GM19452 (cell line): ENCODE measurements at regions not wholly inside any gene's neighbourhood (a gene's known extent, or its start where the extent isn't known, plus 50 kb on each side); places are given as distances from the start of the nearest gene placed in this dataset.

Source experiments
- ATAC-seq: cut with Tn5 transposase; IDR thresholded peaks from one replicate; pipeline ENCODE4 v1.9.1; 2021; ENCODE audit not compliant: unreplicated experiment

DNA sequence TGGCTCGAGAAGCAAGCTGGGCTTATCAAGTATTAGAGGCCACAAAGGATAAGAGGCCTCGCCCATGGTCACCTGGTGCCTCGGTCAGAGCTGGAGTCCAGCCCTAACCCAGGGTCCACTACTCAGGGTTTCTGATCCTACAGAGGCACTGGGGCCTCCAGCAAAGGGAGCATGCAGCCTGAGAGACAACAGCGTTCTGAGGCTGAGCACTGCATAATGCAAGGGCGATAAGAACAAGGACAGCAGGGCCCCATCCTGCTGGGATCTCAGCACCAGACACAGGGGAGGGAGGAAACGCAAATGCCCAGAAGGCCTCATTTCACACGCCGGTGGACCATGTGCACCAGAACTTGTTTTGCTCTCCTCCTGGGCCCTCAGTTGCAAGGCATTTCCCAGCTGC is 63.0 kb downstream of the C5orf15 start:
- no peak for ATAC-seq

DNA sequence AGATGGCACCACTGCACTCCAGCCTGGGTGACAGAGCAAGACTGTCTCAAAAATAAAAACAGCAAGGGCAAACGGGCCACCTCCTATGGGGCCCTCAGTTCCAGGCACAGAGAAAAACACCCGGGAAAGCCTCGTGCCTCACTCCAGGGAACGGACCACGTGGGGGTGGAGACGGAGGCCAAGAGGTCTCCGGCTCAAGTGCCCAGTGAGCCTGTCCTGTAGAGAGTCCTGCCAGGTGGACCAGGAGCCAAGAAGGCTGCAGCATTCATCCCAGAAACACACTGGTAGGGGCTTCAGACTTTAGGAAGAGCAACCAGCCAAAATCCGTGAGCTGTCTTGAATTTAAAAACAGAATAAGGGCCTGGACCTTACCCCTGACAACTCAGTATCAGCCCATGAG is 63.8 kb downstream of the C5orf15 start:
- ATAC-seq: no peak

DNA sequence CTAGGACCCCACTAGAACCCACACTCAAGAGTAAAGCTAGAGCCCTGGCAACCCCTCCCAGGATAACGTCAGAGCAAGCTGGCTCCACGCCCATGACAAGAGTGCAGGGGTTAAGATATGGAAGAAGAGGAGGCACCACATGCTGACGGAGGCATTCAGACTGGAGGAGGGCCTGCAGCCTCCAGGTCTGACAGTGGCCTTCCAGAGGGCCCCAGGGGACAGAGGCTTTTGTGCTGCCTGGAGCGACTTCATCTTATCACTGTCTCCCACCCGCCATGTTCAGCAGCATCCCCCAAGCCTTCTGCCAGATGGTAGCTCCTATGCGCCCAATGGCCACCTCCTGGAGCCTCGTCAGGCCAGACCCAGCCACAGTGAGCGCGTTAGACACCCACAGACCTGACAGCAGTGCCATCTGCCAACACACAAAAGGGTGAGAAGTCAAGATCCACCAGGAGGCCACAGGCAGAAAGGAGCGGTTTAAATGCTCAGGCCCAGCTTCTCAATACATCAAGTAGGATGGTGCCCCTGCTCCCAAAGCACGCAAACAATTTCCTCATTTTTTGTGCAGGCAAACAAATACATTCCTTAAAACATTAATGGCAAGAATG is 65.8 kb downstream of the C5orf15 start:
- ATAC-seq: no peak

- no peak for ATAC-seq
Observed at GRCh38 chr5:133900534-133901270, 67.7 kb downstream of the C5orf15 start.

- ATAC-seq: no peak
Observed at GRCh38 chr5:133899506-133899905, 68.9 kb downstream of the C5orf15 start.

DNA sequence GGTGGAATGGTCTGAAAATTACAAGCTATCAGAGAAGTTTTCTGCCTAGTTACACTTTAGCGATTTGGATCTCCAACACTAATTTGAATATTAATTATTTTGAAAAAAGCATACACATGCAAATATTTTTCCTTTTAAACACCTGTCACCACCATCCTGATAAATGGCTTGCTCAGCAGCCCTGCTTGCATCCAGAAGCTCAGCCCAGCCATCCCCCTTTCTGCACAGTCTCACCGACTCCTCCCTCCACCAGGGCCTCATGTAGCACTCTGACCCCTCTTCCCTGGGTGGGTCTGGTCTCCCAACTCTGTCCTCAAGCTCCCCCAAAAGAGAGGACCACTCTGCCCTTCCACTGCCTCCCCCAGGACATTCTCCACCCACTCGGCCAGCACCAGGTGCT is 70.0 kb downstream of the C5orf15 start:
- ATAC-seq: no peak

- no peak for ATAC-seq
Observed at GRCh38 chr5:133897431-133897830, 71.0 kb downstream of the C5orf15 start.

- no peak for ATAC-seq
Observed at GRCh38 chr5:133896873-133897272, 71.6 kb downstream of the C5orf15 start.

- ATAC-seq: no peak
Observed at GRCh38 chr5:133895979-133896845, 72.2 kb downstream of the C5orf15 start.

GRCh38 chr5:133894143-133894542 is 74.3 kb downstream of the C5orf15 start:
- ATAC-seq: no peak

- ATAC-seq: no peak
Observed at GRCh38 chr5:133892774-133893173, 75.7 kb downstream of the C5orf15 start.

GRCh38 chr5:133892306-133892705 is 76.1 kb downstream of the C5orf15 start:
- ATAC-seq: no peak

DNA sequence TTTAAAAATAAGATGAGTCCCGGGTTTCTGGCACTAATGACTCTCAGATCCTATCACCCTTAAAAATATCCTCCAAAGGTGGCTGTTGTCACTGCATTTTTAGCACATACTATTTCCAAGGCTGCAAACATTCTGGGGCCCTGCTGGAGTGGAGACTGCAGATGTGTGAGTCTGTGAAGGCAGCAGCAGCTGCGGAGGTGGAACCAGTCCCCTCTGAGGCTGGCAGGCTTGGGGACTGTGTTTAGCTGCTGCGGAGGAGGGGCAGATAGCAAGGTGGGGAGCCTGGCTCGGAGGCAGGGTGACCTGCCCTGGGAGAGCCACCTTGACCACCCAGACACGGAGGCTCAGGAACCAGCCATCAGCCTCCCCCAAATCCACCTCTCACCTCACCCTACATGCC is 77.0 kb downstream of the C5orf15 start:
- ATAC-seq: no peak

GRCh38 chr5:133890776-133891280 is 77.6 kb downstream of the C5orf15 start:
- no peak for ATAC-seq

DNA sequence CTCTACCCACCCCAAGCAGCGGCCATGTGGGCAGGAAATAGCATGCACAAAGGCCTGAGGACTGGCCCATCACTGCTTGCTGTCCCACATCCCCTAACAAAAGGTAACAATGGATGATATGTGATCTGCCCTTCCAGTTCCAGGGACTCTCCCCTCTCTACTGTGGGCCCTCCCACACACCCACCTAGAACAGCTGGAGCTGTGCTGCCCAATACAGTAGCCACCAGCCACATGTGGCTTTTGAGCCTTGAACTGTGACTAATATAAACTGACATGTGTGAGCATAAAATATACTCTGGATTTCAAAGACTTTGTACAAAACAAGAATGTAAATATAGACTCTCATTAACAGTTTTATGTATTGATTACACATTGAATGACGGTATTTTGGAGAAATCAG is 78.1 kb downstream of the C5orf15 start:
- no peak for ATAC-seq

DNA sequence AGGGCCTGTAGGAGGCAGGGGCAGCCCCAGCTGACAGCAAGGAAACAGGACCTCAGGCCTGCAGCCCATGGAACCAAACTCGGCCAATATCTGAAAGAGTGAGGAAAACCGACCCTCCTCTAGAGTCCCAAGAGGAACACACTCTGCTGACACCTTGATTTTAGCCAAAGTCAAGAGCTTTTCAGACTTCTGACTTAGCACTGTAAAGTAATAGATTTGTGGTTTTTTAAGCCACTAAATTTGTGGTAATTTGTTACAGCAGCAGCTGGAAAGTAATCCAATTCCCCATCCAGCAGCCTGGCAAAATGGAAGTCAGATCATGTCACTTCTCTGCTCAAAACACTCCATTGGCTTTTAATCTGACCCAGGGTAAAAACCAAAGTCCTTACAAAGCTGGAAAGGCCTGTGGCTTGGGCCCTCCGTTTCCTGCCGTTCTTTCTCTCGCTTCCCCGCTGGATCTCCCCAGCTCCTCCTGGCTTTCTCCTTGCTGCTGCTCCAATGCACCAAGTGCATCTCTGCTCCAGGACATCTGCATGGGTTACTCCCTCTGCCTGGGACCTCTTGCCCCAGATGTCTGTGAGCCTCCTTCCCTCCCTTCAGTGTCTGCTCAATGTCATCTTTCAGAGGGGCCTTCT is 79.0 kb downstream of the C5orf15 start:
- ATAC-seq: no peak

DNA sequence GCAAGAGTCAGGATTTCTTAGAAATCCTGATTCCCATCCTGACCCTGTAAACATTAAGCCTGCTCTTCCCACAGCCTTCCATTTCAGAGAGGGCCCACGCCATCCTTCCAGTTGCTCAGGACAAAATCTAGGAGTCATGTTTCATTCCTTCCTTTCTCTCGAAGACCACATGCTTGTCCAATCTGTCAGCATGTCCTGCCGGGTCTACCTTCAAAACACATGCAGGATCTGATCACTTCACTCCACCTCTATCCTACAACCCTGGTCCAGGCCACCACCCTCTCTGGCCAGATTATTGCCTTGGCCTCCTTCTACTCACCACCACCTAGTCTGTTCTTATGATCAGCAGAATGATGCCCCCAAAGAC is 79.8 kb downstream of the C5orf15 start:
- no peak for ATAC-seq

DNA sequence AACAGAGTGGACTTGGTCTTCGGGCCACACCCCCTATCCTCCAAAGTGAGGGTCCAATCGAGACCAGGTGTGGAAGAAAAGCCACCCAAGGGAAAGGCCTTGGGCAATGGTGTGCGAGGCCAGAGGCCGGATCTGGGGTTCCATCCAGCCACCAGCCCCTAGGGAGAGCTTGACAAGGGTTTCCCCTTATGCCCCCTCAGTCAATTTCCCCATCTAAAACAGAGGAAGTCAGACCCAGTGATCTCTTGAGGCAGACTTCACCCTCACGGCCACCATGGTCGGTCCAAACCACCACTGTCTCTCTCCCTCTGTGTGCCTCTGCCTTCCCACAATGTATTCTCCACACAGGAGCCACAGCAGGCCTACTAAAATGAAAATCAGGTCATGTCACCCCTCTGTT is 82.9 kb downstream of the C5orf15 start:
- ATAC-seq: no peak

DNA sequence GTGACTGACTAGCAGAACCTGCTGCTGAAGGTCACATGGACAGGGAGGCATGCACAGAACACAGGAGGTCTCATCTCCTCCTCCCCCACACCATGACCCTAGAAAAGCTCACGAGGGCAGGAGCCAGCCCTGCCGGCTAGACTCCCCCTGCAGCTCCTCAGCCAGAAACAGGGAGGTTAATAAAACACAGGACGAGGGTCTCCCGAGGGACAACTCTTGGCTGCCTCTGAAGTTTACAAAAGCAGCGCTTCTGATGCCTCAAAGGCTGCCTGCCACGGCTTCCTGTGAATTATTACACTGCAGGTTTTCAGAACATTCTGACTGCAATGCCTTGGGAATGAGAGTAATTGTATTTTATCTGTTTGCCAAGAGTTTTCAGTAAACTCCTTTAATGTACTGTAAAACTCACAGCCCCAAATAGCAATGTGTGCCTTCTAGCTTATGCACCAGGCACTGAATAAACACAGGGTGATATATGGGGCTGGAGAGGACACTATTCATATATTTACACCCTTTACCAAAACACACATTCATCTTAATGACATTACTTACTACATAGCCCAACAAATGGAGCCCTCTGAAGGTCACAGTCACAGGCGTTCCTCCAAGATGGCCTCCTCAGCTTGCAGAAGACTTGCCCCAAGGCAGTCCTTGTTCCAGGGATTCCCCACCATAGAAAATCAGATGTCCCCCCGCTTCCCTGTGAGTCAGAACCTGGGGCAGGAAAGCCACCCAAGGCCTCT is 83.7 kb downstream of the C5orf15 start:
- ATAC-seq: no peak

DNA sequence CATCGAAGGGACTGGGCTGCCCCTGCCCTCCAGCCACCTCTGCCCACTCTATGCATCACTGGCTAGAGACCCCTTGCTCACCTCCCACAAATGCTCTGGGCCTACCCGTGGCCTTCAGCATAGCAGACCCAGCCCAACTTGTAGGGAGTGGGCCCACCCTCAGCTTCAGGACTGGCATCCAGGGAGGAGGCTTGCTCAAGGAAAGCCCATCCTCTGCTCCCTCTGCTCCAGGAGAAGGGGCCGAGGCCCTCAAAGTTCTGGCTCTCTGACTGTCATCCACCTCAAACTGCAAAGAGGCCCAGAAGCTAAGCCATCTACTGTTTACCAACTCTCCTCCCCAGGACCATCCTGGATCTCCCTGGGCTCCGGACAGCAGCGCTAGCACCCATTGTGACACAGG is 84.5 kb downstream of the C5orf15 start:
- ATAC-seq: no peak

- no peak for ATAC-seq
Observed at GRCh38 chr5:133882846-133883245, 85.6 kb downstream of the C5orf15 start.
